IMR-90 (cell line): ENCODE measurements at regions not wholly inside any gene's neighbourhood (a gene's known extent, or its start where the extent isn't known, plus 50 kb on each side); places are given as distances from the start of the nearest gene placed in this dataset.

Source experiments
- CEBPB ChIP-seq: IDR thresholded peaks from 2 replicates; pipeline ENCODE4 v1.6.1; 2012; ENCODE audit warnings: low read depth, low read length, improper control_type of control experiment
- CHD1 ChIP-seq: IDR thresholded peaks from 2 replicates; pipeline ENCODE4 v1.6.1; 2012; ENCODE audit warnings: low read depth, low read length, improper control_type of control experiment
- SMC3 ChIP-seq: fragments of 150-350 bp; IDR thresholded peaks from 2 replicates; pipeline ENCODE4 v1.6.1; 2016; ENCODE audit warnings: low read depth, mild to moderate bottlenecking, antibody characterized with exemption, low read length, moderate library complexity
- TF ChIP-seq, protein P1 (sequence below): conservative IDR thresholded peaks from 2 replicates; pipeline ENCODE4 v1.5.1; 2012; ENCODE audit warnings: mild to moderate bottlenecking, low read depth, low read length, improper control_type of control experiment
- TF ChIP-seq, protein P2 (sequence below): fragments of 150-350 bp; IDR thresholded peaks from 2 replicates; pipeline ENCODE4 v1.6.1; 2017; ENCODE audit warnings: mild to moderate bottlenecking, antibody characterized with exemption, low read length, low read depth

GRCh38 chr18:78145096-78145495, 834.5 kb upstream of the SALL3 start:
- TF ChIP-seq SMC3 (no peak), CEBPB (no peak), CHD1 (no peak)
- TF ChIP-seq, protein P1, sequence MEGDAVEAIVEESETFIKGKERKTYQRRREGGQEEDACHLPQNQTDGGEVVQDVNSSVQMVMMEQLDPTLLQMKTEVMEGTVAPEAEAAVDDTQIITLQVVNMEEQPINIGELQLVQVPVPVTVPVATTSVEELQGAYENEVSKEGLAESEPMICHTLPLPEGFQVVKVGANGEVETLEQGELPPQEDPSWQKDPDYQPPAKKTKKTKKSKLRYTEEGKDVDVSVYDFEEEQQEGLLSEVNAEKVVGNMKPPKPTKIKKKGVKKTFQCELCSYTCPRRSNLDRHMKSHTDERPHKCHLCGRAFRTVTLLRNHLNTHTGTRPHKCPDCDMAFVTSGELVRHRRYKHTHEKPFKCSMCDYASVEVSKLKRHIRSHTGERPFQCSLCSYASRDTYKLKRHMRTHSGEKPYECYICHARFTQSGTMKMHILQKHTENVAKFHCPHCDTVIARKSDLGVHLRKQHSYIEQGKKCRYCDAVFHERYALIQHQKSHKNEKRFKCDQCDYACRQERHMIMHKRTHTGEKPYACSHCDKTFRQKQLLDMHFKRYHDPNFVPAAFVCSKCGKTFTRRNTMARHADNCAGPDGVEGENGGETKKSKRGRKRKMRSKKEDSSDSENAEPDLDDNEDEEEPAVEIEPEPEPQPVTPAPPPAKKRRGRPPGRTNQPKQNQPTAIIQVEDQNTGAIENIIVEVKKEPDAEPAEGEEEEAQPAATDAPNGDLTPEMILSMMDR, result no peak
- TF ChIP-seq, protein P2, sequence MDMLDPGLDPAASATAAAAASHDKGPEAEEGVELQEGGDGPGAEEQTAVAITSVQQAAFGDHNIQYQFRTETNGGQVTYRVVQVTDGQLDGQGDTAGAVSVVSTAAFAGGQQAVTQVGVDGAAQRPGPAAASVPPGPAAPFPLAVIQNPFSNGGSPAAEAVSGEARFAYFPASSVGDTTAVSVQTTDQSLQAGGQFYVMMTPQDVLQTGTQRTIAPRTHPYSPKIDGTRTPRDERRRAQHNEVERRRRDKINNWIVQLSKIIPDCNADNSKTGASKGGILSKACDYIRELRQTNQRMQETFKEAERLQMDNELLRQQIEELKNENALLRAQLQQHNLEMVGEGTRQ, result no peak
